ENCODE measurements at regions not wholly inside any gene's neighbourhood (a gene's known extent, or its start where the extent isn't known, plus 50 kb on each side); places are given as distances from the start of the nearest gene placed in this dataset.
"Not testable (repeated sequence)": the region's sequence is repeated elsewhere in the genome, so short reads cannot be mapped to it uniquely, and the experiment has no call there.

DNA sequence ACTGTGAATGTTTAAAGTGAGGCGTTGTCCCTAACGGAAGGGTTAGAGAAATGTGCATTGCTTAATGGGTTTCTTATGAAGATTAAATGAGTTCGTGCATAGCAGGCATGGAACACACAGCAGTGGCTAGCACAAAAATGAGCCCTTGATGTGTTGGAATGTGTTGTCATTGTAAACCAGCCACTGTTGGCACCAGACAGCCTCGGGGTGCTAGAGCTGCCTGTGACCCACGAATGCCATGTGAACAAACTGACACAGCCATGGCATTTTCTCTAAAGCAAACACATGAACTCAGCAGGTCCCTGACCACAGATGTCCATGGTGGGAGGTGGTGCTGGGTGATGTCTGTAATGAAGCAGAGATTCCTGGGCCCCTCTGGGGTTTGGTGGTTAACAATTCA is 111.1 kb upstream of the DPP6 start:
- H3K9me3 ChIP-seq (ENCODE audit: control extremely low read depth in 1 of 5, control insufficient read depth in 4 of 5, insufficient read depth in 2 of 5, low read depth in 1 of 5, low read length in 4 of 5), result no peaks in the 10 kb centered on the region
- CTCF ChIA-PET, result no interaction called here
- 83% methylated on average over 5 of the region's 5 CpGs for WGBS (ENCODE audit: insufficient coverage)

DNA sequence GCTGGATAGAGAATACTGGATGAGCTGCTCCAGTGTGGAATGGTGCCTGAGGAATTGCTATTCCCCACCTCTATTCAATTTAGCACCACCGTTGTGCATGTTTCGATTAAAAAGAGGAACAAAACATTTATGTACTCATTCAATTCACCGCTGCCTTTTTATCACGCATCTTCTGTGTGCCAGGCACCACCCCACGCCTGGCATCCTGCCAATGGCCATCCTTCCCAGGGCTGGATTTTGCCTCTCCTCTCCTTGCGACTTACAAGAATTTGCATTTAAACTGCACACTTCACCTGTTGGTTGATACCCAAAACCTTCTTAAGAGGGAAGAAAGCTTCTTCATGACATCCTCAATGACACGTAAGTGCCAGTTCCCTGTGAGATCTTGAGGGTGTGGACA is 110.2 kb upstream of the DPP6 start:
- H3K4me3 ChIP-seq (ENCODE audit: control insufficient read depth in 1 of 7, extremely low read depth in 1 of 7, insufficient read depth in 4 of 7, low read depth in 2 of 7, low read length in 6 of 7), result no peak overlapping the region
- 95% methylated on average over 5 of the region's 7 CpGs for WGBS (ENCODE audit: insufficient coverage)
- POLR2A ChIA-PET, result no interaction called here
- H3K27me3 ChIP-seq (replicated peaks in 2 of 5; ENCODE audit: control insufficient read depth in 4 of 5, insufficient read depth in 5 of 5, low read length in 4 of 5), result no peaks in the 10 kb centered on the region
- no peak for DNase-seq
- H3K4me1 ChIP-seq (ENCODE audit: control extremely low read depth in 1 of 4, control insufficient read depth in 4 of 4, insufficient read depth in 4 of 4, low read length in 3 of 4), result no peaks in the 10 kb centered on the region
- H3K9me3 ChIP-seq (ENCODE audit: control extremely low read depth in 1 of 5, control insufficient read depth in 4 of 5, insufficient read depth in 2 of 5, low read depth in 1 of 5, low read length in 4 of 5), result no peaks in the 10 kb centered on the region
- no peak overlapping the region for H3K27ac ChIP-seq (ENCODE audit: insufficient read depth in 1 of 2, low read depth in 1 of 2, low read length in 2 of 2, poor library complexity in 1 of 2, severe bottlenecking in 2 of 2)
- H3K36me3 ChIP-seq (ENCODE audit: control insufficient read depth in 4 of 4, insufficient read depth in 4 of 4, low read length in 3 of 4), result no peaks in the 10 kb centered on the region
- CTCF ChIA-PET, result no interaction called here

More for the DNA sequence above, 111.1 kb upstream of the DPP6 start:
- Histone ChIP-seq H3K27ac (ENCODE audit: insufficient read depth in 1 of 2, low read depth in 1 of 2, low read length in 2 of 2, poor library complexity in 1 of 2, severe bottlenecking in 2 of 2) (no peak overlapping the region), H3K27me3 (replicated peaks in 2 of 5; ENCODE audit: control insufficient read depth in 4 of 5, insufficient read depth in 5 of 5, low read length in 4 of 5) (no peaks in the 10 kb centered on the region), H3K4me3 (ENCODE audit: control insufficient read depth in 1 of 7, extremely low read depth in 1 of 7, insufficient read depth in 4 of 7, low read depth in 2 of 7, low read length in 6 of 7) (no peak overlapping the region), H3K36me3 (ENCODE audit: control insufficient read depth in 4 of 4, insufficient read depth in 4 of 4, low read length in 3 of 4) (no peaks in the 10 kb centered on the region), H3K4me1 (ENCODE audit: control extremely low read depth in 1 of 4, control insufficient read depth in 4 of 4, insufficient read depth in 4 of 4, low read length in 3 of 4) (no peaks in the 10 kb centered on the region)
- POLR2A ChIA-PET, result no interaction called here
- DNase-seq, result no peak

DNA sequence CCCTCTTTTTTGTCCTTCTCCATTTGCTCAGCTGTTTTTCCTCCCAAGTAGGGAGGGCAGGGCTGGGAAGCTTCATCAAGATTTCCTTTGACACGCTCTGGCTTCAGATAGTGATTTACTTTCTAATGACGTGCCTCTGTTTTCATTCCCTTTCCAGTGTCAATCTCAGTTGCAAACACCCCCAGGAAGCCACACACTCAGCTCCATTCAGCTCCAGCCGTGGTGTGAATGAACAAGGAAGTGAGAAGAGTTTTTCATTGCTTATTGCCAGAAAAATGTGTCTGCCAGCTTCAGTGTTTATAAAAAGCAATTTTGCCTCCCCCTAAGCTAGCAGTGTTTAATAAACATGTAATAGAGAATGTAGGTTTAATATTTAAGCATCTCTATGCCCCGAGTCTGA is 108.7 kb upstream of the DPP6 start:
- H3K9me3 ChIP-seq (ENCODE audit: control extremely low read depth in 1 of 5, control insufficient read depth in 4 of 5, insufficient read depth in 2 of 5, low read depth in 1 of 5, low read length in 4 of 5), result no peaks in the 10 kb centered on the region
- ChIA-PET CTCF (no interaction called here), POLR2A (no interaction called here)
- WGBS (ENCODE audit: insufficient coverage), result 13% methylated on average over 3 of the region's 4 CpGs
- H3K4me3 ChIP-seq (ENCODE audit: control insufficient read depth in 1 of 7, extremely low read depth in 1 of 7, insufficient read depth in 4 of 7, low read depth in 2 of 7, low read length in 6 of 7), result no peak overlapping the region
- DNase-seq, result no peak
- H3K4me1 ChIP-seq (ENCODE audit: control extremely low read depth in 1 of 4, control insufficient read depth in 4 of 4, insufficient read depth in 4 of 4, low read length in 3 of 4), result no peaks in the 10 kb centered on the region
- H3K36me3 ChIP-seq (ENCODE audit: control insufficient read depth in 4 of 4, insufficient read depth in 4 of 4, low read length in 3 of 4), result no peaks in the 10 kb centered on the region
- no peaks in the 10 kb centered on the region for H3K27me3 ChIP-seq (replicated peaks in 2 of 5; ENCODE audit: control insufficient read depth in 4 of 5, insufficient read depth in 5 of 5, low read length in 4 of 5)
- no peak overlapping the region for H3K27ac ChIP-seq (ENCODE audit: insufficient read depth in 1 of 2, low read depth in 1 of 2, low read length in 2 of 2, poor library complexity in 1 of 2, severe bottlenecking in 2 of 2)

DNA sequence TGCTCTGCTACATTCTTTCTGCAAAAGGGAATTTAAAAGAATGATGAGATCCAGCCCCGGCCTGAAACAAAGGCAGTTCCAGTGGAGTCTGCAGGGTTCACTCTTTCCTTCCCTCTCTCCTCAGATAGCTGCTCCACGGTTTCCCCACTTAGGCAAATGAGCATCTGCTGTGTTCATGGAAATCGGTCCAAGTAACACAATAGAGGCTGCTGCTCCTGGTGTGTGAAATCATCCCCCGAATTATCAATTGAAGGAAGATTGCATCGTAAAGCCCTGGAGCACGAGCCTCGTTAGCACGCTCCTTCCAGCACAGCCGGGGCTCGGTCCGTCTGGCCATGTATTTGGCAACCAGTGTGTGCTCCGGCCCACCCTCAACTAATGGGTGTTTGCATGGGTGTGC is 108.3 kb upstream of the DPP6 start:
- ChIA-PET POLR2A (no interaction called here), CTCF (no interaction called here)
- Histone ChIP-seq H3K9me3 (ENCODE audit: control extremely low read depth in 1 of 5, control insufficient read depth in 4 of 5, insufficient read depth in 2 of 5, low read depth in 1 of 5, low read length in 4 of 5) (no peaks in the 10 kb centered on the region), H3K4me1 (ENCODE audit: control extremely low read depth in 1 of 4, control insufficient read depth in 4 of 4, insufficient read depth in 4 of 4, low read length in 3 of 4) (no peaks in the 10 kb centered on the region), H3K36me3 (ENCODE audit: control insufficient read depth in 4 of 4, insufficient read depth in 4 of 4, low read length in 3 of 4) (no peaks in the 10 kb centered on the region), H3K4me3 (ENCODE audit: control insufficient read depth in 1 of 7, extremely low read depth in 1 of 7, insufficient read depth in 4 of 7, low read depth in 2 of 7, low read length in 6 of 7) (no peak overlapping the region), H3K27me3 (replicated peaks in 2 of 5; ENCODE audit: control insufficient read depth in 4 of 5, insufficient read depth in 5 of 5, low read length in 4 of 5) (no peaks in the 10 kb centered on the region), H3K27ac (ENCODE audit: insufficient read depth in 1 of 2, low read depth in 1 of 2, low read length in 2 of 2, poor library complexity in 1 of 2, severe bottlenecking in 2 of 2) (no peak overlapping the region)
- no peak for DNase-seq
- WGBS (ENCODE audit: insufficient coverage), result 50% methylated on average over 12 of the region's 12 CpGs

DNA sequence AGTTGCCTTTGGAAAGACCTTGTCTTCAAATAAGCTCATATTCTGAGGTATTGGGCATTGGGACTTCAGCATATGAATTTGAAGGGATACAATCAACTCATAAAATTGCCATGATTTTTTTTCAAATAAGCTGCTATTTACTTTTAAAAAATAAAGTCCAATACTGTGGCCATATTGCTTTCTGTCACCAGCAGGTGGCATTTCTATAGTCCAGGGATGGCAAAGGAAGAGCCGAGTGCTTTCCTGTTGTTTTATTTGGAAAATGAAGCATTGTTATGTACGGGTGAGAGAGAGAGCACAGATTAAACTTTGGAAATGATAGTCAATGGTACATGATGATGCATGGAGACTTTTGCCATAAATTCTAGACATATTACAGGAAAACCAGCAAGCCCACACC is 104.1 kb upstream of the DPP6 start:
- no peak for DNase-seq
- Histone ChIP-seq H3K27me3 (replicated peaks in 2 of 5; ENCODE audit: control insufficient read depth in 4 of 5, insufficient read depth in 5 of 5, low read length in 4 of 5) (no peaks in the 10 kb centered on the region), H3K27ac (ENCODE audit: insufficient read depth in 1 of 2, low read depth in 1 of 2, low read length in 2 of 2, poor library complexity in 1 of 2, severe bottlenecking in 2 of 2) (no peak overlapping the region), H3K36me3 (ENCODE audit: control insufficient read depth in 4 of 4, insufficient read depth in 4 of 4, low read length in 3 of 4) (no peaks in the 10 kb centered on the region), H3K4me1 (ENCODE audit: control extremely low read depth in 1 of 4, control insufficient read depth in 4 of 4, insufficient read depth in 4 of 4, low read length in 3 of 4) (no peaks in the 10 kb centered on the region), H3K9me3 (ENCODE audit: control extremely low read depth in 1 of 5, control insufficient read depth in 4 of 5, insufficient read depth in 2 of 5, low read depth in 1 of 5, low read length in 4 of 5) (no peaks in the 10 kb centered on the region), H3K4me3 (ENCODE audit: control insufficient read depth in 1 of 7, extremely low read depth in 1 of 7, insufficient read depth in 4 of 7, low read depth in 2 of 7, low read length in 6 of 7) (no peak overlapping the region)
- ChIA-PET CTCF (no interaction called here), POLR2A (no interaction called here)
- WGBS (ENCODE audit: insufficient coverage), result 60% methylated on average over 1 of the region's 2 CpGs

DNA sequence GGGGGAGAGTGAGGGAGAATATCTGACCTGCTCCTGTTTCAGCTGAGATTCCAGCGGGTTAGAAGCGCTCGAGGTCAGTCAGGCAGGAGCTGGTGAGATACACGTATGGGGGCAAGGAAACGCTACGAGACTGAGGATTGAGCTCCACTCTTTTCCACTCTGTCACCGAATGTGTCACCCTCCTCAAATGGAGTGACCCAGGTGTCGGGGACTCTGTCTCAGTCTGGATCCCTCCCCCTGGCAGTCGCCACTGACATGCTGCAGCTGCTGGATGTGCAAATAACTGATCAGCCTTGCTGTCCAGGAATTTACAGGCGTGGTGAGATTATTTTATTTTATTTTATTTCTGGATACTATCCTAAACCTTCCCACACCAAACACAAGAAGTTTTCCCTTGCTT is 100.9 kb upstream of the DPP6 start:
- Histone ChIP-seq H3K27me3 (replicated peaks in 2 of 5; ENCODE audit: control insufficient read depth in 4 of 5, insufficient read depth in 5 of 5, low read length in 4 of 5) (no peaks in the 10 kb centered on the region), H3K27ac (ENCODE audit: insufficient read depth in 1 of 2, low read depth in 1 of 2, low read length in 2 of 2, poor library complexity in 1 of 2, severe bottlenecking in 2 of 2) (no peak overlapping the region), H3K9me3 (ENCODE audit: control extremely low read depth in 1 of 5, control insufficient read depth in 4 of 5, insufficient read depth in 2 of 5, low read depth in 1 of 5, low read length in 4 of 5) (no peaks in the 10 kb centered on the region), H3K4me3 (ENCODE audit: control insufficient read depth in 1 of 7, extremely low read depth in 1 of 7, insufficient read depth in 4 of 7, low read depth in 2 of 7, low read length in 6 of 7) (no peak overlapping the region), H3K36me3 (ENCODE audit: control insufficient read depth in 4 of 4, insufficient read depth in 4 of 4, low read length in 3 of 4) (no peaks in the 10 kb centered on the region), H3K4me1 (ENCODE audit: control extremely low read depth in 1 of 4, control insufficient read depth in 4 of 4, insufficient read depth in 4 of 4, low read length in 3 of 4) (no peaks in the 10 kb centered on the region)
- 78% methylated on average over 8 of the region's 10 CpGs for WGBS (ENCODE audit: insufficient coverage)
- POLR2A ChIA-PET, result no interaction called here
- DNase-seq, result no peak
- CTCF ChIA-PET, result no interaction called here

DNA sequence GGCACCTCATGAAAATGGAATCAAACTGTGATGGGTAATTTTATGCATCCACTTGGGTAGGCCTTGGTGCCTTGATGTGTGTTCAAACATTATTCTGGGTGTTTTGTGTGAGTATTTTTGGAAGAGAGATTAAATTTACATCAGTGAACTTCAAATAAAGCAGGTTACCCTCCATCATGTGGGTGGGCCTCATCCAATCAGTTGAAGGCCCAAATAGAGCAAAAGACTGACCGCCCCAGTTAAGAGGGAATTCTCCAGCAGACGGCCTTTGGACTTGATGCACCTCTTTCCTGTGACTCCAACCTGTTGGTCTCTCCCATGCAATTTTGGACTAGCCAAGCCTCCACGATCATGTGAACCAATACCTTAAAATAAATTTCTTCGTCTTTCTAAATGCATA is 97.7 kb upstream of the DPP6 start:
- CTCF ChIA-PET, result no interaction called here
- Histone ChIP-seq H3K4me1 (ENCODE audit: control extremely low read depth in 1 of 4, control insufficient read depth in 4 of 4, insufficient read depth in 4 of 4, low read length in 3 of 4) (no peaks in the 10 kb centered on the region), H3K27ac (ENCODE audit: insufficient read depth in 1 of 2, low read depth in 1 of 2, low read length in 2 of 2, poor library complexity in 1 of 2, severe bottlenecking in 2 of 2) (no peak overlapping the region), H3K9me3 (ENCODE audit: control extremely low read depth in 1 of 5, control insufficient read depth in 4 of 5, insufficient read depth in 2 of 5, low read depth in 1 of 5, low read length in 4 of 5) (no peaks in the 10 kb centered on the region), H3K27me3 (replicated peaks in 2 of 5; ENCODE audit: control insufficient read depth in 4 of 5, insufficient read depth in 5 of 5, low read length in 4 of 5) (no peaks in the 10 kb centered on the region), H3K36me3 (ENCODE audit: control insufficient read depth in 4 of 4, insufficient read depth in 4 of 4, low read length in 3 of 4) (no peaks in the 10 kb centered on the region), H3K4me3 (ENCODE audit: control insufficient read depth in 1 of 7, extremely low read depth in 1 of 7, insufficient read depth in 4 of 7, low read depth in 2 of 7, low read length in 6 of 7) (no peak overlapping the region)
- POLR2A ChIA-PET, result no interaction called here
- WGBS (ENCODE audit: insufficient coverage), result 100% methylated on average over 3 of the region's 4 CpGs
- no peak for DNase-seq

DNA sequence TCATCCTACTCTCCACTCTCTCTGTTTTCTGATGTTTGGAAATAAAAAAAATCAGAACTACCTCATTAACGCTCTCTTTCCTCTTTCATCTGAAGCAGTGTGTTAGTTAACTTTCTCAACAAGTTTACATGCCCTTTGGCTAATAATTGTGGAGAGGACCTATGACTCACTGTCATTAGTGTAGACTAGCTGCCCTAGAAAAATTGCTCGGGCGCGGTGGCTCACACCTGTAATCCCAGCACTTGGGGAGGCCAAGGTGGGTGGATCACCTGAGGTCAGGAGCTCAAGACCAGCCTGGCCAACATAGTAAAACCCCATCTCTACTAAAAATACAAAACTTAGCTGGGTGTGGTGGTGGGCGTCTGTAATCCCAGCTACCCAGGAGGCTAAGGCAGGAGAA is 94.5 kb upstream of the DPP6 start:
- POLR2A ChIA-PET; H3K27me3 ChIP-seq (replicated peaks in 2 of 5; ENCODE audit: control insufficient read depth in 4 of 5, insufficient read depth in 5 of 5, low read length in 4 of 5); H3K4me3 ChIP-seq (ENCODE audit: control insufficient read depth in 1 of 7, extremely low read depth in 1 of 7, insufficient read depth in 4 of 7, low read depth in 2 of 7, low read length in 6 of 7); H3K36me3 ChIP-seq (ENCODE audit: control insufficient read depth in 4 of 4, insufficient read depth in 4 of 4, low read length in 3 of 4); H3K27ac ChIP-seq (ENCODE audit: insufficient read depth in 1 of 2, low read depth in 1 of 2, low read length in 2 of 2, poor library complexity in 1 of 2, severe bottlenecking in 2 of 2); H3K9me3 ChIP-seq (ENCODE audit: control extremely low read depth in 1 of 5, control insufficient read depth in 4 of 5, insufficient read depth in 2 of 5, low read depth in 1 of 5, low read length in 4 of 5); H3K4me1 ChIP-seq (ENCODE audit: control extremely low read depth in 1 of 4, control insufficient read depth in 4 of 4, insufficient read depth in 4 of 4, low read length in 3 of 4); DNase-seq; CTCF ChIA-PET: not testable (repeated sequence)
- 100% methylated on average over 3 of the region's 5 CpGs for WGBS (ENCODE audit: insufficient coverage)

All from common myeloid progenitor, CD34-positive (primary cell).